Glutamatergic neuron (in vitro differentiated cells): ENCODE measurements at regions not wholly inside any gene's neighbourhood (a gene's known extent, or its start where the extent isn't known, plus 50 kb on each side); places are given as distances from the start of the nearest gene placed in this dataset.
"Not testable (repeated sequence)": the region's sequence is repeated elsewhere in the genome, so short reads cannot be mapped to it uniquely, and the experiment has no call there.

Source experiments
- DNase-seq: peaks from one replicate; pipeline ENCODE4 v3.0.0; 2022
- H3K27ac Mint-ChIP-seq: one replicate; pipeline ENCODE4 v1.8.0; 2020; ENCODE audit warnings: mild to moderate bottlenecking, mixed read lengths, inconsistent platforms; ENCODE audit not compliant: unreplicated experiment
- H3K27me3 Mint-ChIP-seq: one replicate; pipeline ENCODE4 v1.8.0; 2020; ENCODE audit warnings: mild to moderate bottlenecking, moderate library complexity, mixed read lengths, inconsistent platforms; ENCODE audit not compliant: unreplicated experiment
- H3K36me3 Mint-ChIP-seq: one replicate; pipeline ENCODE4 v1.8.0; 2020; ENCODE audit warnings: mild to moderate bottlenecking, mixed read lengths, inconsistent platforms; ENCODE audit not compliant: unreplicated experiment
- H3K4me1 Mint-ChIP-seq: one replicate; pipeline ENCODE4 v1.8.0; 2020; ENCODE audit warnings: mild to moderate bottlenecking, low read depth, mixed read lengths, inconsistent platforms; ENCODE audit not compliant: unreplicated experiment
- H3K4me3 Mint-ChIP-seq: one replicate; pipeline ENCODE4 v1.8.0; 2020; ENCODE audit warnings: mild to moderate bottlenecking, mixed read lengths, inconsistent platforms; ENCODE audit not compliant: unreplicated experiment
- H3K9me3 Mint-ChIP-seq: one replicate; pipeline ENCODE4 v1.8.0; 2020; ENCODE audit warnings: mild to moderate bottlenecking, moderate library complexity, mixed read lengths, inconsistent platforms; ENCODE audit not compliant: unreplicated experiment
- CTCF ChIP-seq: fragments of 200-600 bp; sonication (generic); IDR thresholded peaks from one replicate; pipeline ENCODE4 v1.5.0; 2021; ENCODE audit not compliant: partially characterized antibody, unreplicated experiment

DNA sequence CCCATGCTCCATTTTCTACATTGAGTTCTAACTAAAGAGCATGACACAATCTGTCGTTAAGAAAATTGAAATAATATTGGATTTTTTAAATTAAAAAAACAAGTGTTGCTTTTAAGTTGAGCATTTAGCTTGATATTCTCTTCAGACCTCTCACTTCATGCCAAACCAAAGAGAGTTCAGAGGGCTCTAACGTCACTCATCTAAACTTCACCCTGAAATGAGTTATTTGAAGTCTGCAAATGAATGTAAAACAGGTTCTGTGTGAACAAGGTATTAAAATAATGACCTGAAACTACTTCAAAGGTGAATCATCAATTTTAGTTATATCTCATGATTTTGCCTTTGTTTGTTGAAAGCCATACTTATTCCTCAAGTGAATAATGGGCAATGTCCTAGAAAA, 61.8 kb downstream of the MRPL57 start:
- H3K27me3 Mint-ChIP-seq: no peaks in the 10 kb centered on the region
- no peak for TF ChIP-seq CTCF
- no peak for DNase-seq
- H3K27ac Mint-ChIP-seq: no peak overlapping the region
- no peaks in the 10 kb centered on the region for H3K36me3 Mint-ChIP-seq
- H3K4me1 Mint-ChIP-seq: no peaks in the 10 kb centered on the region
- peaks cover 2% of the 10 kb centered on the region for H3K9me3 Mint-ChIP-seq
- H3K4me3 Mint-ChIP-seq: no peak overlapping the region

DNA sequence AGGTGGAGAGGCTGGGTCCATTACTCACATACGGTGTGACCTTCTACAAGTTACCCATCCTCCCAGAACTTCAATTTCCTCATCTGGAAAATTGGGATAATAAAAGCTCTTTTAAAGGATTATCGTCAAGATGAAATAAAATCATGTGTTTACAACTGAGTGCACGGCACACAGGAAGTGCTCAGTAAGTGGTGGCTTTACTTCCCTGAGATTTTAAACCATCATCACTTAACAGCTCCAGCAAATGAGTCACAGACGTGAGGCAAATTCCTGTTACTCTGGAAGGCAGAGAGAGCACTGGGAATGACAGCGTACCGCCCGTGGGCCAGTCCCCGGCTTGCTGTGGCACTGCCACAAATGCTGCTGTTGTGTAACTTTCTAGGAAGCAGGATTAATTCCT, 64.1 kb downstream of the MRPL57 start:
- Mint-ChIP-seq H3K36me3 (no peaks in the 10 kb centered on the region), H3K27ac (no peak overlapping the region), H3K9me3 (peaks cover 2% of the 10 kb centered on the region), H3K4me1 (no peaks in the 10 kb centered on the region), H3K27me3 (no peaks in the 10 kb centered on the region), H3K4me3 (no peak overlapping the region)
- no peak for TF ChIP-seq CTCF
- no peak for DNase-seq

DNA sequence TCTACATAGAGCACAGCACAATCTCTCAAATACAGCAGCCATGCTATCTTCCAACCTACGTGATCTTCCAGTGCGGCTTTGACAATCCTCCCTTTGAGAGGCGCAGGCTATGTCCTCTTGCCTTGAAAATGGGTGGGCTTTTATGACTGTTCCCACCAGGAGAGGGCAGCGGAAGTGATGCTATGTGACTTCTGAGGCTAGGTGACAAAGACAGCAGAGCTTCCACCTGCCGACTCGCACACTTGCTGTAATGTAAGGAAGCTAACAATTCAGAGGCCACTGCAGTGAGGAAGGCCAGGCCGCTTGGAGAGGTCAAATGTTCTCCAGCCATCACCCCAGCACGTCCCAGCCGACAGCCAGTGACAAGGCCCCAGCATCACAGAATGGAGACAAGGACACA, 65.8 kb downstream of the MRPL57 start:
- DNase-seq: peak; percentile 60
- Mint-ChIP-seq H3K9me3 (peaks cover 2% of the 10 kb centered on the region), H3K27ac (no peak overlapping the region), H3K27me3 (no peaks in the 10 kb centered on the region), H3K36me3 (no peaks in the 10 kb centered on the region), H3K4me1 (no peaks in the 10 kb centered on the region), H3K4me3 (no peak overlapping the region)
- no peak for TF ChIP-seq CTCF

- no peak for TF ChIP-seq CTCF
- no peaks in the 10 kb centered on the region for H3K9me3 Mint-ChIP-seq
- no peaks in the 10 kb centered on the region for H3K27me3 Mint-ChIP-seq
- DNase-seq: no peak
- H3K4me3 Mint-ChIP-seq: no peak overlapping the region
- no peak overlapping the region for H3K27ac Mint-ChIP-seq
- H3K36me3 Mint-ChIP-seq: no peaks in the 10 kb centered on the region
- H3K4me1 Mint-ChIP-seq: no peaks in the 10 kb centered on the region
These were observed 66.8 kb downstream of the MRPL57 start for GRCh38 chr13:21243045-21243897.

- not testable (repeated sequence) for H3K4me1 Mint-ChIP-seq, H3K9me3 Mint-ChIP-seq, H3K36me3 Mint-ChIP-seq, H3K27me3 Mint-ChIP-seq, H3K27ac Mint-ChIP-seq, DNase-seq, H3K4me3 Mint-ChIP-seq
These were observed 67.4 kb downstream of the MRPL57 start for GRCh38 chr13:21243898-21244184.
